Subcutaneous abdominal adipose tissue (tissue), 5 donors: ENCODE measurements at regions not wholly inside any gene's neighbourhood (a gene's known extent, or its start where the extent isn't known, plus 50 kb on each side); places are given as distances from the start of the nearest gene placed in this dataset.
A peak's percentile ranks its signal among the peaks of the same experiment; 100 is the strongest.

ENCODE experiments used
- H3K27ac ChIP-seq: one replicate; pipeline ENCODE4 v1.7.0; 2013; ENCODE audit warnings: low read depth, mild to moderate bottlenecking, inconsistent platforms, low read length, moderate library complexity
- H3K27me3 ChIP-seq, 5 donors: one replicate each; pipeline ENCODE4 v1.7.0; 2013; ENCODE audit warnings: low read length in 5 of 5, inconsistent platforms in 1 of 5; ENCODE audit not compliant: control insufficient read depth in 5 of 5, insufficient read depth in 4 of 5
- H3K36me3 ChIP-seq, 5 donors: one replicate each; pipeline ENCODE4 v1.7.0; 2013; ENCODE audit warnings: low read length in 5 of 5; ENCODE audit not compliant: control insufficient read depth in 5 of 5, insufficient read depth in 5 of 5
- H3K4me1 ChIP-seq, 5 donors: one replicate each; pipeline ENCODE4 v1.7.0; 2013; ENCODE audit warnings: low read length in 5 of 5, mild to moderate bottlenecking in 3 of 5, moderate library complexity in 1 of 5; ENCODE audit not compliant: control insufficient read depth in 5 of 5, insufficient read depth in 5 of 5
- H3K4me3 ChIP-seq, 5 donors: one replicate each; pipeline ENCODE4 v1.7.0; 2013; ENCODE audit warnings: low read length in 5 of 5, low read depth in 1 of 5
- H3K9ac ChIP-seq, 5 donors: one replicate each; pipeline ENCODE4 v1.7.0; 2013; ENCODE audit warnings: low read length in 5 of 5, mild to moderate bottlenecking in 4 of 5, moderate library complexity in 3 of 5
- H3K9me3 ChIP-seq, 5 donors: one replicate each; pipeline ENCODE4 v1.7.0; 2013; ENCODE audit warnings: low read length in 5 of 5; ENCODE audit not compliant: control insufficient read depth in 5 of 5
- donor health status: healthy.
- donor health status: healthy.
- donor health status: healthy.
- donor health status: healthy.
- donor health status: healthy.

DNA sequence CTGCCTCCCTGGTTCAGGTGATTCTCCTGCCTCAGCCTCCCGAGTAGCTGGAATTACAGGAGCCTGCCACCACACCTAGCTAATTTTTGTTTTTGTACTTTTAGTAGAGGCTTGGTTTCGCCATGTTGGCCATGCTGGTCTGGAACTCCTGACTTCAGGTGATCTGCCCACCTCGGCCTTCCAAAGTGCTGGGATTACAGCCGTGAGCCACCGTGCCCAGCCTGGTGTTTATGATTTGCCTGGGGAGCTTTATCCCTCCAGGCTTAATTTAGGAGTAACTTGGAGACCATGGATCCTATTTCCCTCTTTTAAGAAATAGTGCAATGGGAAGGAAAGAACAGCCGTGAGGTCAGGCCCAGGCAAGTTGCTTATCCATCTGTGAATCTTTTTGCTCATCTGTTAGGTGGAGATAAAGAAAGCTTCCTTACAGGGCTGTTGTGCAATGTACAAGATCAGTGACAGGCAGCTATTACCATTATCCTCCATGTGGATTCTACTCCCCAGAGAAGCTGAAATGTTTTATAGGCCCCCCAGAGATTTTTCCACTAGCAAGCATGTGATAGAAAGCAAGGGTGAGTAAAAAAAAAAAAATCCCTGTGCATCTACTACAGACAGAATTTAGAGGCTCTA lies 104.9 kb upstream of the MGAT5 start:
- Histone ChIP-seq H3K27me3 (no peaks in the 10 kb centered on the region), H3K36me3 (peaks cover 0 to 3% (median 0%) of the 10 kb centered on the region in 5 donors), H3K27ac (no peak overlapping the region), H3K4me3 (no peak overlapping the region), H3K4me1 (peaks cover under 1 to 10% (median 5%) of the 10 kb centered on the region in 5 donors), H3K9me3 (no peaks in the 10 kb centered on the region), H3K9ac (no peak overlapping the region)

DNA sequence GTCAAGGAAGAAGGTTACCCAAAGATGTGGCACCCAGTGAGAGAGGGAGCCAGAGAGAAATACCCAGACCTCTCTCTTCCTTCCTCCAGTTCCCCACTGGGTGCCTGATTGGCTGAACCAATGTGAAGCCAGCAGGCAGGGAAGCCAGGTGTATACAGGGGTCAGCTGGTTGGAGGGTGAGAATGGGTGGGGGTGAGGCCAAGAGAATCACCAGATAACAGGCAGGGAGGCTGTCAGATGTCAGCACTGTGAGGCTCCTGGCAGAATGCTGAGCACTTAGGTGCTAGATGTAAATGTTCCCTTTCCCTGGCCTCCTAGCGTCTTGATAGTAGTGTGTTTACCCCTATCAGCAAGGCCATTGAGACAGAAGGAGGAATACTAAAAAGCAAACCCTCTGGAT lies 104.0 kb upstream of the MGAT5 start:
- Histone ChIP-seq H3K4me3 (no peak overlapping the region), H3K27me3 (no peaks in the 10 kb centered on the region), H3K36me3 (peaks cover 0 to 3% (median 0%) of the 10 kb centered on the region in 5 donors), H3K27ac (no peak overlapping the region), H3K9me3 (no peaks in the 10 kb centered on the region), H3K9ac (no peak overlapping the region), H3K4me1 (peaks cover 2 to 18% (median 15%) of the 10 kb centered on the region in 5 donors)

DNA sequence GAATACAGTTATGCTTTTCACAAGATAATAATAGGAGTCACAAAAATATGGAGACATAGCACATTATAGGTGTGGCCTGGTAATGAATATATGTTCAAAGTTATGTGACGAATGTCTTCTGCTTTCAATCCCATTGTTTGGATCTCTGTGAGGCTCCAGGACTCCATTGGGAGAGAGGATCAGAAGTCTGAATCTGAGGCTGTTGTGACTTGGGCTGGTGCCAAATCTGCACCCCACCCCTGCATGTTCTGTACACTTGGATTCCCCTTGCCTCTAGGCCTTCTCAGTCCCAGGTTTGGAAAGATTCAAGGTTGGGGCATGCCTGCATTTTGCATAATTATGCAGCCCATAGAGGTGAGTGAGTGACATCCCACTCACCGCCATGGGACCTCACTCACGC lies 103.1 kb upstream of the MGAT5 start:
- H3K9ac ChIP-seq = no peak overlapping the region
- no peaks in the 10 kb centered on the region for H3K9me3 ChIP-seq
- no peaks in the 10 kb centered on the region for H3K27me3 ChIP-seq
- peaks cover 0 to 3% (median 0%) of the 10 kb centered on the region in 5 donors for H3K36me3 ChIP-seq
- no peak overlapping the region for H3K27ac ChIP-seq
- peaks cover 2 to 24% (median 18%) of the 10 kb centered on the region in 5 donors for H3K4me1 ChIP-seq
- no peak overlapping the region for H3K4me3 ChIP-seq

DNA sequence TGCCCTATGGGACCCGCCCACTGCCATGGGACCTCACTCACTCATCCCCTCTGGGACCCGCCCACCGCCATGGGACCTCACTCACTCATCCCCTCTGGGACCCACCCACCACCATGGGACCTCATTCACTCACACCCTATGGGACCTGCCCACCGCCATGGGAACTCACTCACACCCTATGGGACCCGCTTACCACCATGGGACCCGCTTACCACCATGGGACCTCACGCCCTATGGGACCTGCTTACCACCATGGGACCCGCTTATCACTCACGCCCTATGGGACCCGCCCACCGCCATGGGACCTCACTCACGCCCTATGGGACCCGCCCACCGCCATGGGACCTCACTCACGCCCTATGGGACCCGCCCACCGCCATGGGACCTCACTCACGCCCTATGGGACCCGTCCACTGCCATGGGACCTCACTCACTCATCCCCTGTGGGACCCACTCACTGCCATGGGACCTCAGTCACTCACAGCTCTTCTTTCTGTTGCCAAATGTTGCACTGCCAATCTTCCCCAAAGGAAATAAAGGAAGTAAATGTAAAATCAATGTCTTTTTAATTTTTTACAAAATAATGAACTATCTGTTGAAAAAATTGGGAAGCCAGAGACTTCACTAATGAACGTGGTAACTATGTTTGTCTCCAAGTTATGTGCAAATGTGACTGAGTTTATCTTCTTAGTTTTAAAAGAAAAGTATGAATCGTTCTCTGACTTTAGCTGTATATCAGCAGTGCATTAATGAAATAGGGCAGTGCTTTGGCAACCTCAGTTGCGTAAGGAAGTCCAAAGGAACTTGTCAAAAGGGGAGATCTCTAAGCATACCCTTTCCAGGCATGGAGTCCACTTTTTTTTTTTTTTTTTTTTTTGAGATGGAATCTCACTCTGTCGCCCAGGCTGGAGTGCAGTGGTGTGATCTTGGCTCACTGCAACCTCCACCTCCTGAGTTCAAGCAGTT lies 101.5 kb upstream of the MGAT5 start:
- H3K9me3 ChIP-seq = no peaks in the 10 kb centered on the region
- H3K9ac ChIP-seq = no peak overlapping the region
- H3K4me3 ChIP-seq = no peak overlapping the region
- H3K27me3 ChIP-seq = no peaks in the 10 kb centered on the region
- H3K4me1 ChIP-seq = peaks cover 2 to 29% (median 18%) of the 10 kb centered on the region in 5 donors
- H3K36me3 ChIP-seq = peaks cover 0 to 3% (median 0%) of the 10 kb centered on the region in 5 donors
- no peak overlapping the region for H3K27ac ChIP-seq

DNA sequence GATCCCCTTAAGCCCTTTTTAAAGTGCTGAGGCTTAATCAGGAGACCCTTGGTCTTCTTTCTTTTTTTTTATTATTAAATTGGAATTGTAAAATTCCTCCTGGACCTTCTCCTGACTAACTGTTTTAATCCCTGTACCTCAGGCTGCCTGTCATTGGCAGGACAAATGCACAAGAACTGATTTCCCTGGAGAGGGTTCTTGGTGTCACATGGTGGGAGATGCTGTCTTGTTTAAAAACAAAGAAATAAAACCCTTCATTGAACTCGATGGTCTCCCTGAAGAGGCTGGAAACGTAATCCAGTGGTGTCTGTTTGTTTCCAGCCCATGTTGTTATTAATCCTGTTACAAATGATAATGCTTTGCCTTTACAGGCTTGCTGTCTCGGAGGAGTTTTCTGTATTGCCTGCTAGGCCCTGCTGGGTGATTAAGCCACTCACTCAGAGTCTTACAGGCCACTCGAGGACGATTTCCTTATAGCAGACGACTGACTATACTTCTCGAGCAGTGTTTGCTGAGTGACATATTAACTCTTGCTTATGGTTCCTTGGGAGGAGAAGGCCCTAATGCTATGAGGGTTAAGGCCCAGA lies 100.5 kb upstream of the MGAT5 start:
- Histone ChIP-seq H3K4me1 (peaks cover 2 to 29% (median 18%) of the 10 kb centered on the region in 5 donors), H3K4me3 (no peak overlapping the region), H3K27me3 (no peaks in the 10 kb centered on the region), H3K27ac (no peak overlapping the region), H3K9me3 (no peaks in the 10 kb centered on the region), H3K36me3 (peaks cover 0 to 3% (median 0%) of the 10 kb centered on the region in 5 donors), H3K9ac (no peak overlapping the region)

DNA sequence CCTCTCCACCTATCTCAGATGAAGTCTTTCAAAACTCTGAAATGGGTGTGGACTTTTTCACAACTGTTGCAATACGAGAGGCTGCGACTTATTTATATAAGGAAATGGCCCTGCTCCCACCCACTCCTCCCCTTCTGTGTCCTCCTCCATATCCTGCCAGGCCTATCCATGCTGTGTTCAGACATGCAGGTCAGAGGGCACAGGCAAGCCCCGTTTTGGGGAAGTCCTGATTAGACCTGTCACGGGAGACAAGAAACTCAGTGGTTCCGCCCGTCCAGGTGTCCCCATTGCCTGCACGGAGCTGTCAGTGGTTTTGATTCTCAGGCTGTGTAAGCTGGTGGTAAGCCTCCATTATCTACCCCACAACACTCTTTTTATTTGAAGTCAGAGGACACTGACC lies 99.6 kb upstream of the MGAT5 start:
- Histone ChIP-seq H3K9me3 (no peaks in the 10 kb centered on the region), H3K27me3 (no peaks in the 10 kb centered on the region), H3K27ac (no peak overlapping the region), H3K4me1 (peaks cover 2 to 29% (median 18%) of the 10 kb centered on the region in 5 donors), H3K4me3 (no peak overlapping the region), H3K36me3 (peaks cover 0 to 3% (median 0%) of the 10 kb centered on the region in 5 donors), H3K9ac (no peak overlapping the region)

DNA sequence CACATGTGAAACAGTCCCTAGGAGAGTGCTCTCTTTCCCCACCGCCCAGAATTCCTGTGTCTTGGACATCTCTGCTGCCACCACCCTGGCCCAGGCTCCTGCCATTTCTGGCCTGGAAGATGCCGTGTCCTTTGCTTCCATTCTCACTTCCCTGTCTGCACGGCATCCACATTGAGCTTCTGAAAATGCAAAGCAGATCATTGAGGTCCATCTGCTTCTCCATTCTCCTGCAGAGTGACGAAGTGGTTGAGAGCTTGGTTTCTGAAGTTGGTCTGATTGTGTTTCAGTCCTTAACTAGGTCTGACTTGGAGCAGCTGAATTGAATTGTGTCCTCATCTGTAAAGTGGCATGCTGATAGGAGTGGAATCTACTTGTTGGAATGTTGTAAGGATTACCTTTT lies 98.7 kb upstream of the MGAT5 start:
- Histone ChIP-seq H3K9ac (no peak overlapping the region), H3K9me3 (no peaks in the 10 kb centered on the region), H3K36me3 (peaks cover 0 to 3% (median 0%) of the 10 kb centered on the region in 5 donors), H3K4me1 (peaks cover 2 to 31% (median 14%) of the 10 kb centered on the region in 5 donors), H3K4me3 (no peak overlapping the region), H3K27me3 (no peaks in the 10 kb centered on the region), H3K27ac (no peak overlapping the region)

DNA sequence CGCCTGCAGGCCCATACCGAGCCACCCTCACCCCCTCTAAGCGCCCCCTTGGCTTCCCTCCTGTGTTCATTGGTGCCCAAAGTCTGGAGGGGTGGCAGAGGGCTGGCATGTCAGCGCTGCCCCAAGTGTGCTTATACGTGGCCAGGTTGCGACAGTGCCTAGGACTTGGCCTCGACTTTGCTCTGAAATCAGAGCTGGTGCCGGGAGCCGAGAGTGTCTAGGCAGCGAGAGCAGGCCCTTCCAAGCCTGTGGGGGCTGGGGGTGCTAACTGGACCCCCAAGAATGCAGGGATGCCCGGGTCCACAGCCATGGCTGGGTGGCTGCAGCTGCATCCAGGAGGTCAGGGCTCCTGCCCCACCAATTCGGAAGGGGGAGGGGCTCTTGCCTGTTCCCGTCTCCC lies 95.6 kb upstream of the MGAT5 start:
- Histone ChIP-seq H3K36me3 (peaks cover 0 to 2% (median 0%) of the 10 kb centered on the region in 5 donors), H3K9me3 (no peaks in the 10 kb centered on the region), H3K9ac (no peak overlapping the region), H3K27me3 (no peaks in the 10 kb centered on the region), H3K4me3 (no peak overlapping the region), H3K4me1 (peaks cover 2 to 50% (median 25%) of the 10 kb centered on the region in 5 donors), H3K27ac (no peak overlapping the region)

DNA sequence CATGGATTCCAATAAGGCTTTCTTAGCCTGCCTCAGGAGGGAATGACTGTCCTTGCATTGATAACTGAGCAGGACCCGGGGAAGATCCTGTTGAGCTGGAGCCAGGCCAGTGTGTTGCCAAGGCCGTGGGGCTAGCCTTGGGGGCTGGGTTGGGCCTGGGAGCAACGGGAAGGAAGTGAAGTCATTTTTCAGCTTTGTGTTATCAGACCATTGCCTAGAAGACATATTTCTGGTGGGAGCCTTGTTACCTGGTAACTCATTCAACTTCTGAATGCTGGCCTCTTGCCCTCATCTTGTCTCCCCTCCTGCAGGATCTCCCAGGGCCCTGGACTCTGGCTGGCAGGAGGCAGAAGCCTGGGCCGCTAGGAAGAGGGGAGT lies 92.7 kb upstream of the MGAT5 start:
- peaks cover 0 to 28% (median 15%) of the 10 kb centered on the region in 5 donors for H3K4me1 ChIP-seq
- no peaks in the 10 kb centered on the region for H3K9me3 ChIP-seq
- no peak overlapping the region for H3K4me3 ChIP-seq
- H3K27ac ChIP-seq = no peak overlapping the region
- no peaks in the 10 kb centered on the region for H3K27me3 ChIP-seq
- H3K9ac ChIP-seq = peak overlapping the region in 1 of 5 donors; percentile 11
- H3K36me3 ChIP-seq = peaks cover 0 to 2% (median 0%) of the 10 kb centered on the region in 5 donors

DNA sequence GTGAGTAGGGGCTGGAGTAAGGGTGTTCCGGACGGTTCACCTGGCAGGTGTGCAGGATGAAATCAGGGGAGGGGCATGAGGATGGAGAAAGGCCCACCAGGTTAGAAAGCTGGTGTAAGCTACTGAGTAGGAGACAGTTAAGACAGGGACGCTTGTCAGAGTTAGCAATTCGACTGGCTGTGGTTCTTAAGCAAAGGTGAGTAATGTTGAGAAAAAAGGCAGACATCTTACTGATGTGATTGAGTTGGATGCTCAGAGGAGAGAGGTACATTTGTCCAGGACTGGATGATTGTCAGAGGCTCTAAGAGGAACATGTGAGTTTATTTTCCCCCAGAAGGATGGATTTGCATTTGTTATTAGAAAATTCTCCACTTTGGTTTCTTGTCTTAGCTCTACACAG lies 90.5 kb upstream of the MGAT5 start:
- no peak overlapping the region for H3K9ac ChIP-seq
- no peak overlapping the region for H3K4me3 ChIP-seq
- no peaks in the 10 kb centered on the region for H3K9me3 ChIP-seq
- no peaks in the 10 kb centered on the region for H3K27me3 ChIP-seq
- peaks cover 0 to 27% (median 15%) of the 10 kb centered on the region in 5 donors for H3K4me1 ChIP-seq
- H3K36me3 ChIP-seq = no peaks in the 10 kb centered on the region
- no peak overlapping the region for H3K27ac ChIP-seq
